CD8-positive, alpha-beta memory T cell (primary cell): ENCODE measurements at regions not wholly inside any gene's neighbourhood (a gene's known extent, or its start where the extent isn't known, plus 50 kb on each side); places are given as distances from the start of the nearest gene placed in this dataset.

Source experiments
- CTCF ChIA-PET: fragments of 350-600 bp; sonication (Branson Sonifier 250); formaldehyde crosslinking; loops from one replicate; lab custom pipeline; 2021; ENCODE audit warnings: antibody characterized with exemption; lab: Charles Lee
- POLR2A ChIA-PET: fragments of 350-600 bp; sonication (Branson Sonifier 250); formaldehyde crosslinking; loops from one replicate; lab custom pipeline; 2021; ENCODE audit warnings: antibody characterized with exemption; lab: Charles Lee
- DNase-seq, 5 donors: peaks; one replicate each; pipeline versions ENCODE4 v3.0.0 to v3.0.0-alpha.2; 2020 to 2022; ENCODE audit warnings: mixed read lengths in 1 of 5
- H3K27ac ChIP-seq: one replicate; pipeline ENCODE4 v1.7.0; 2013; ENCODE audit warnings: low read depth, mild to moderate bottlenecking, low read length, moderate library complexity
- H3K27me3 ChIP-seq: 2 replicates; pipeline ENCODE4 v1.7.0; 2013; ENCODE audit warnings: low read length, mild to moderate bottlenecking; ENCODE audit not compliant: insufficient read depth, poor library complexity, severe bottlenecking
- H3K36me3 ChIP-seq: 2 replicates; pipeline ENCODE4 v1.7.0; 2013; ENCODE audit warnings: mild to moderate bottlenecking, low read length, moderate library complexity; ENCODE audit not compliant: insufficient read depth
- H3K4me1 ChIP-seq: 2 replicates; pipeline ENCODE4 v1.7.0; 2013; ENCODE audit warnings: mild to moderate bottlenecking, low read length, moderate library complexity; ENCODE audit not compliant: insufficient read depth
- H3K4me3 ChIP-seq: 2 replicates; pipeline ENCODE4 v1.7.0; 2013; ENCODE audit warnings: mild to moderate bottlenecking, low read length
- H3K9me3 ChIP-seq: 2 replicates; pipeline ENCODE4 v1.7.0; 2013; ENCODE audit warnings: mild to moderate bottlenecking, low read length
- H3K27ac Mint-ChIP-seq, 8 donors: one replicate each; pipeline ENCODE4 v1.8.0; 2020 to 2021; ENCODE audit warnings: mixed read lengths in 8 of 8, mild to moderate bottlenecking in 6 of 8, inconsistent platforms in 3 of 8, moderate library complexity in 3 of 8
- H3K27me3 Mint-ChIP-seq, 2 donors: one replicate each; pipeline ENCODE4 v1.8.0; 2020 to 2021; ENCODE audit warnings: mixed read lengths in 2 of 2, mild to moderate bottlenecking in 1 of 2, moderate library complexity in 1 of 2
- H3K36me3 Mint-ChIP-seq, 3 donors: one replicate each; pipeline ENCODE4 v1.8.0; 2020 to 2021; ENCODE audit warnings: mixed read lengths in 3 of 3, inconsistent platforms in 1 of 3, mild to moderate bottlenecking in 1 of 3
- H3K4me1 Mint-ChIP-seq, 3 donors: one replicate each; pipeline ENCODE4 v1.8.0; 2020 to 2021; ENCODE audit warnings: mixed read lengths in 3 of 3, inconsistent platforms in 1 of 3, mild to moderate bottlenecking in 1 of 3
- H3K4me3 Mint-ChIP-seq, 7 donors: one replicate each; pipeline ENCODE4 v1.8.0; 2020 to 2021; ENCODE audit warnings: mixed read lengths in 7 of 7, mild to moderate bottlenecking in 6 of 7, moderate library complexity in 4 of 7, inconsistent platforms in 2 of 7
- H3K9me3 Mint-ChIP-seq, 5 donors: one replicate each; pipeline ENCODE4 v1.8.0; 2020 to 2022; ENCODE audit warnings: mixed read lengths in 5 of 5, mild to moderate bottlenecking in 3 of 5, moderate library complexity in 2 of 5, inconsistent platforms in 1 of 5

- Histone ChIP-seq H3K4me1 (no peaks in the 10 kb centered on the region), H3K36me3 (no peaks in the 10 kb centered on the region), H3K27me3 (no peaks in the 10 kb centered on the region), H3K4me3 (no peak overlapping the region), H3K9me3 (no peaks in the 10 kb centered on the region), H3K27ac (no peak overlapping the region)
- DNase-seq = no peak
- Mint-ChIP-seq H3K36me3 (no peaks in the 10 kb centered on the region), H3K27me3 (peaks cover 0 to 3% of the 10 kb centered on the region in 2 donors), H3K27ac (no peak overlapping the region), H3K9me3 (no peaks in the 10 kb centered on the region), H3K4me3 (no peak overlapping the region), H3K4me1 (no peaks in the 10 kb centered on the region)
- POLR2A ChIA-PET = no interaction called here
- CTCF ChIA-PET = no interaction called here
These were observed 59.2 kb downstream of the PABIR2 start for GRCh38 chrX:134737721-134738369.

- Mint-ChIP-seq H3K4me3 (no peak overlapping the region), H3K4me1 (no peaks in the 10 kb centered on the region), H3K9me3 (no peaks in the 10 kb centered on the region), H3K27ac (no peak overlapping the region), H3K27me3 (peaks cover 0 to 4% of the 10 kb centered on the region in 2 donors), H3K36me3 (no peaks in the 10 kb centered on the region)
- Histone ChIP-seq H3K4me1 (no peaks in the 10 kb centered on the region), H3K27me3 (no peaks in the 10 kb centered on the region), H3K4me3 (no peak overlapping the region), H3K36me3 (no peaks in the 10 kb centered on the region), H3K9me3 (no peaks in the 10 kb centered on the region), H3K27ac (no peak overlapping the region)
- ChIA-PET POLR2A (no interaction called here), CTCF (no interaction called here)
- no peak for DNase-seq
These were observed 59.9 kb downstream of the PABIR2 start for GRCh38 chrX:134737061-134737460.

- Histone ChIP-seq H3K9me3 (no peaks in the 10 kb centered on the region), H3K4me3 (no peak overlapping the region), H3K27me3 (no peaks in the 10 kb centered on the region), H3K36me3 (no peaks in the 10 kb centered on the region), H3K4me1 (no peaks in the 10 kb centered on the region), H3K27ac (no peak overlapping the region)
- H3K27ac Mint-ChIP-seq = no peak overlapping the region
- H3K36me3 Mint-ChIP-seq = no peaks in the 10 kb centered on the region
- H3K9me3 Mint-ChIP-seq = no peaks in the 10 kb centered on the region
- ChIA-PET CTCF (no interaction called here), POLR2A (no interaction called here)
- H3K27me3 Mint-ChIP-seq = peaks cover 0 to 4% of the 10 kb centered on the region in 2 donors
- no peak for DNase-seq
- no peak overlapping the region for H3K4me3 Mint-ChIP-seq
- no peaks in the 10 kb centered on the region for H3K4me1 Mint-ChIP-seq
These were observed 60.6 kb downstream of the PABIR2 start for GRCh38 chrX:134736356-134736755.

GRCh38 chrX:134735015-134735414 lies 62.0 kb downstream of the PABIR2 start:
- no peak for DNase-seq
- no peaks in the 10 kb centered on the region for H3K36me3 Mint-ChIP-seq
- no peak overlapping the region for H3K27ac ChIP-seq
- no peak overlapping the region for H3K4me3 Mint-ChIP-seq
- no peaks in the 10 kb centered on the region for H3K9me3 Mint-ChIP-seq
- H3K27me3 Mint-ChIP-seq = peaks cover 0 to 4% of the 10 kb centered on the region in 2 donors
- no peaks in the 10 kb centered on the region for H3K36me3 ChIP-seq
- no peak overlapping the region for H3K4me3 ChIP-seq
- no peaks in the 10 kb centered on the region for H3K4me1 ChIP-seq
- no peak overlapping the region for H3K27ac Mint-ChIP-seq
- no peaks in the 10 kb centered on the region for H3K9me3 ChIP-seq
- H3K27me3 ChIP-seq = no peaks in the 10 kb centered on the region
- no peaks in the 10 kb centered on the region for H3K4me1 Mint-ChIP-seq
- ChIA-PET CTCF (no interaction called here), POLR2A (no interaction called here)

GRCh38 chrX:134734466-134734952 lies 62.5 kb downstream of the PABIR2 start:
- Mint-ChIP-seq H3K4me3 (no peak overlapping the region), H3K27ac (no peak overlapping the region), H3K9me3 (no peaks in the 10 kb centered on the region), H3K4me1 (no peaks in the 10 kb centered on the region), H3K27me3 (peaks cover 0 to 4% of the 10 kb centered on the region in 2 donors), H3K36me3 (no peaks in the 10 kb centered on the region)
- ChIA-PET CTCF (no interaction called here), POLR2A (no interaction called here)
- Histone ChIP-seq H3K36me3 (no peaks in the 10 kb centered on the region), H3K4me1 (no peaks in the 10 kb centered on the region), H3K9me3 (no peaks in the 10 kb centered on the region), H3K27ac (no peak overlapping the region), H3K4me3 (no peak overlapping the region), H3K27me3 (no peaks in the 10 kb centered on the region)
- no peak for DNase-seq

GRCh38 chrX:134733591-134733990 lies 63.4 kb downstream of the PABIR2 start:
- Mint-ChIP-seq H3K4me1 (no peaks in the 10 kb centered on the region), H3K36me3 (no peaks in the 10 kb centered on the region), H3K4me3 (no peak overlapping the region), H3K9me3 (no peaks in the 10 kb centered on the region), H3K27me3 (peaks cover 0 to 4% of the 10 kb centered on the region in 2 donors), H3K27ac (no peak overlapping the region)
- Histone ChIP-seq H3K9me3 (no peaks in the 10 kb centered on the region), H3K27me3 (no peaks in the 10 kb centered on the region), H3K36me3 (no peaks in the 10 kb centered on the region), H3K27ac (no peak overlapping the region), H3K4me1 (no peaks in the 10 kb centered on the region), H3K4me3 (no peak overlapping the region)
- POLR2A ChIA-PET = no interaction called here
- CTCF ChIA-PET = no interaction called here
- DNase-seq = no peak

GRCh38 chrX:134732676-134733075 lies 64.3 kb downstream of the PABIR2 start:
- ChIA-PET POLR2A (no interaction called here), CTCF (no interaction called here)
- Mint-ChIP-seq H3K9me3 (no peaks in the 10 kb centered on the region), H3K4me3 (no peak overlapping the region), H3K27me3 (peaks cover 0 to 4% of the 10 kb centered on the region in 2 donors), H3K36me3 (no peaks in the 10 kb centered on the region), H3K27ac (no peak overlapping the region), H3K4me1 (no peaks in the 10 kb centered on the region)
- H3K4me1 ChIP-seq = no peaks in the 10 kb centered on the region
- DNase-seq = no peak
- no peak overlapping the region for H3K4me3 ChIP-seq
- no peaks in the 10 kb centered on the region for H3K27me3 ChIP-seq
- H3K9me3 ChIP-seq = no peaks in the 10 kb centered on the region
- no peaks in the 10 kb centered on the region for H3K36me3 ChIP-seq
- no peak overlapping the region for H3K27ac ChIP-seq

GRCh38 chrX:134732152-134732551 lies 64.9 kb downstream of the PABIR2 start:
- Mint-ChIP-seq H3K36me3 (no peaks in the 10 kb centered on the region), H3K27me3 (peaks cover 0 to 4% of the 10 kb centered on the region in 2 donors), H3K4me1 (no peaks in the 10 kb centered on the region), H3K27ac (no peak overlapping the region), H3K4me3 (no peak overlapping the region), H3K9me3 (no peaks in the 10 kb centered on the region)
- Histone ChIP-seq H3K9me3 (no peaks in the 10 kb centered on the region), H3K36me3 (no peaks in the 10 kb centered on the region), H3K27me3 (no peaks in the 10 kb centered on the region), H3K27ac (no peak overlapping the region), H3K4me1 (no peaks in the 10 kb centered on the region), H3K4me3 (no peak overlapping the region)
- ChIA-PET POLR2A (no interaction called here), CTCF (no interaction called here)
- DNase-seq = no peak
